ENCODE measurements at regions not wholly inside any gene's neighbourhood (a gene's known extent, or its start where the extent isn't known, plus 50 kb on each side); places are given as distances from the start of the nearest gene placed in this dataset.

DNA sequence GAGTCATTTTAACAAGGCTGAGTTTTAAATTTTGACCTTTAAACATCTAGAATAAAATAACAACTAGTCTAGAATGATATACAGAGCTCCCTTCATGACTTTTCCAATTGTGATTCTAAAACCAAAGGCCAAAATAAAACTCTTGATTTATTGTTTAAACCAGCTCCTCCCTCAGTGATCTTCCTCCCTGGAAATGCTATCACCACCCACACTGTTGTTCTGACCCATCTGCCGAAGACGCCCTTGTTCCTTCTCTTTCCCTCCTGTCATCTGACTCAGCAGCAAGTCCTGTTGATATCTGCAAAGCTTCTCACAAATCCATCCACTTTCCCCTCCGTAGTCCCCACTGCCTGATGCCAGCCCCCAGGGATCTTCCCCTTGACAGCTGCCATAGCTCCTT lies 231.6 kb upstream of the DYNLRB2 start:
- TF ChIP-seq POLR2A (IDR thresholded peaks at IDR 0.05) (no peak), EP300 (IDR thresholded peaks at IDR 0.05) (no peak)
- TF ChIP-seq, protein P1, sequence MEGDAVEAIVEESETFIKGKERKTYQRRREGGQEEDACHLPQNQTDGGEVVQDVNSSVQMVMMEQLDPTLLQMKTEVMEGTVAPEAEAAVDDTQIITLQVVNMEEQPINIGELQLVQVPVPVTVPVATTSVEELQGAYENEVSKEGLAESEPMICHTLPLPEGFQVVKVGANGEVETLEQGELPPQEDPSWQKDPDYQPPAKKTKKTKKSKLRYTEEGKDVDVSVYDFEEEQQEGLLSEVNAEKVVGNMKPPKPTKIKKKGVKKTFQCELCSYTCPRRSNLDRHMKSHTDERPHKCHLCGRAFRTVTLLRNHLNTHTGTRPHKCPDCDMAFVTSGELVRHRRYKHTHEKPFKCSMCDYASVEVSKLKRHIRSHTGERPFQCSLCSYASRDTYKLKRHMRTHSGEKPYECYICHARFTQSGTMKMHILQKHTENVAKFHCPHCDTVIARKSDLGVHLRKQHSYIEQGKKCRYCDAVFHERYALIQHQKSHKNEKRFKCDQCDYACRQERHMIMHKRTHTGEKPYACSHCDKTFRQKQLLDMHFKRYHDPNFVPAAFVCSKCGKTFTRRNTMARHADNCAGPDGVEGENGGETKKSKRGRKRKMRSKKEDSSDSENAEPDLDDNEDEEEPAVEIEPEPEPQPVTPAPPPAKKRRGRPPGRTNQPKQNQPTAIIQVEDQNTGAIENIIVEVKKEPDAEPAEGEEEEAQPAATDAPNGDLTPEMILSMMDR (IDR thresholded peaks at IDR 0.05) = no peak
- DNase-seq (ENCODE audit: low spot score in 2 of 2) = no peak
- no peaks in the 10 kb centered on the region for H3K4me1 ChIP-seq

DNA sequence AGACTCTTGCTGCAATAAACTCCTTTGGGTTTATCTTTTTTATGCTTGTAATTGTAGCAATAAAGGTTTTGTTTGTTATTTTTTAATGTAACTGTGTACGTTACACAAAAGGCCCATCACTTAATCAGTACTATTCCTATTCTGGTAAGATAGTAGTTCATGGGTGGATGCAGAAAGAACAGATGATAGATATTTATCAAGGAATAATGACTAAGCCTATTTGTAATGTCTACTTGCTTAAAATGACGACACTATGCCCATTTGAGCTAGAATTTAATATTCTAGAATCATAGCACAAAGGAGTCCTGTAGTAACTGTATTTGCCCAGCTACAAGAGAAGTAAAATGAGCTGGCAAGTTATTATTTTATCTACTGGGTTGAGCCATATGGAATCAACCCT lies 235.4 kb upstream of the DYNLRB2 start:
- Histone ChIP-seq H3K27me3 (no peaks in the 10 kb centered on the region), H3K9me3 (no peaks in the 10 kb centered on the region), H3K36me3 (no peaks in the 10 kb centered on the region), H3K4me1 (no peaks in the 10 kb centered on the region), H3K4me3 (no peak overlapping the region), H3K27ac (no peak overlapping the region)
- TF ChIP-seq POLR2A (IDR thresholded peaks at IDR 0.05) = no peak
- WGBS, 2 donors = 84 to 93% methylated on average over 2 of the region's 2 CpGs
- DNase-seq (ENCODE audit: low spot score in 2 of 2) = no peak

More for the DNA sequence above, 231.6 kb upstream of the DYNLRB2 start:
- no peak overlapping the region for H3K4me3 ChIP-seq
- H3K36me3 ChIP-seq = no peaks in the 10 kb centered on the region
- H3K27me3 ChIP-seq = no peaks in the 10 kb centered on the region
- H3K9me3 ChIP-seq = no peaks in the 10 kb centered on the region
- no peak overlapping the region for H3K27ac ChIP-seq
- 52 to 61% methylated on average over 3 of the region's 3 CpGs for WGBS, 2 donors

GRCh38 chr16:80303691-80304090 lies 237.1 kb upstream of the DYNLRB2 start:
- Histone ChIP-seq H3K27me3 (no peaks in the 10 kb centered on the region), H3K27ac (no peak overlapping the region), H3K4me1 (no peaks in the 10 kb centered on the region), H3K36me3 (no peaks in the 10 kb centered on the region), H3K9me3 (no peaks in the 10 kb centered on the region), H3K4me3 (no peak overlapping the region)
- TF ChIP-seq, protein P1 (IDR thresholded peaks at IDR 0.05) = no peak
- TF ChIP-seq EP300 (IDR thresholded peaks at IDR 0.05) (no peak), POLR2A (IDR thresholded peaks at IDR 0.05) (no peak)
- WGBS, 2 donors = 37 to 45% methylated on average over 4 of the region's 4 CpGs
- no peak for DNase-seq (ENCODE audit: low spot score in 2 of 2)

- Histone ChIP-seq H3K27ac (no peak overlapping the region), H3K9me3 (no peaks in the 10 kb centered on the region), H3K4me3 (no peak overlapping the region), H3K27me3 (no peaks in the 10 kb centered on the region), H3K36me3 (no peaks in the 10 kb centered on the region), H3K4me1 (no peaks in the 10 kb centered on the region)
- TF ChIP-seq EP300 (IDR thresholded peaks at IDR 0.05) = no peak
- TF ChIP-seq, protein P1 (IDR thresholded peaks at IDR 0.05) = no peak
- TF ChIP-seq POLR2A (IDR thresholded peaks at IDR 0.05) = no peak
- no peak for DNase-seq (ENCODE audit: low spot score in 2 of 2)
Observed at GRCh38 chr16:80300876-80301275, 239.9 kb upstream of the DYNLRB2 start.

GRCh38 chr16:80300456-80300855 lies 240.3 kb upstream of the DYNLRB2 start:
- Histone ChIP-seq H3K9me3 (no peaks in the 10 kb centered on the region), H3K27ac (no peak overlapping the region), H3K36me3 (no peaks in the 10 kb centered on the region), H3K4me3 (no peak overlapping the region), H3K27me3 (no peaks in the 10 kb centered on the region), H3K4me1 (no peaks in the 10 kb centered on the region)
- WGBS, 2 donors = 76 to 89% methylated on average over 4 of the region's 4 CpGs
- no peak for DNase-seq (ENCODE audit: low spot score in 2 of 2)
- TF ChIP-seq EP300 (IDR thresholded peaks at IDR 0.05) (no peak), POLR2A (IDR thresholded peaks at IDR 0.05) (no peak)
- TF ChIP-seq, protein P1 (IDR thresholded peaks at IDR 0.05) = no peak

DNA sequence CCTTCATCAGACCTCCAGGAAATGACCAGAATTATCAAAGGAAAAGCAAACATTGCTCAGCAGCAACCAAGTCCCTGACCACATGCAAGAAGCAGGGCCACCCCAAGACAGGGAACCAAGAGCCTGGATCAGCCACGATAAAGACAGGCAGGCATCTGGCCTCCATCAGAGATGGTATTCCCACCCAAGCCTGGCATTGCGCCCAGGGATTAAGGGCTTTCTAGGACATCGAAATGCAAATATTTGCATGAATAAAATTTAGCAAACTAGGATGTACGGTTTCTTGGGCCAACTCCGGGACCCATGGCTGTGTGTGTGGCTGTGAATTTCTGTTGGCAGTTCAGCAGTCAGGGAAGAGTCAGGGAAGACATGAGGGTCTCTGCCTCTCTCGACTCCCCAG lies 241.4 kb upstream of the DYNLRB2 start:
- H3K4me3 ChIP-seq = no peak overlapping the region
- DNase-seq (ENCODE audit: low spot score in 2 of 2) = no peak
- no peaks in the 10 kb centered on the region for H3K9me3 ChIP-seq
- no peaks in the 10 kb centered on the region for H3K27me3 ChIP-seq
- no peaks in the 10 kb centered on the region for H3K4me1 ChIP-seq
- no peak overlapping the region for H3K27ac ChIP-seq
- TF ChIP-seq POLR2A (IDR thresholded peaks at IDR 0.05) = no peak
- TF ChIP-seq EP300 (IDR thresholded peaks at IDR 0.05) = no peak
- TF ChIP-seq, protein P1 (IDR thresholded peaks at IDR 0.05) = no peak
- no peaks in the 10 kb centered on the region for H3K36me3 ChIP-seq
- WGBS, 2 donors = 47 to 69% methylated on average over 6 of the region's 6 CpGs
